HG03442 (cell line): ENCODE measurements at regions not wholly inside any gene's neighbourhood (a gene's known extent, or its start where the extent isn't known, plus 50 kb on each side); places are given as distances from the start of the nearest gene placed in this dataset.
A peak's percentile ranks its signal among the peaks of the same experiment; 100 is the strongest.
"Not testable (repeated sequence)": the region's sequence is repeated elsewhere in the genome, so short reads cannot be mapped to it uniquely, and the experiment has no call there.

Source experiments
- ATAC-seq: cut with Tn5 transposase; IDR thresholded peaks from one replicate; pipeline ENCODE4 v1.9.1; 2021; ENCODE audit warnings: mild to moderate bottlenecking, moderate library complexity; ENCODE audit not compliant: unreplicated experiment

DNA sequence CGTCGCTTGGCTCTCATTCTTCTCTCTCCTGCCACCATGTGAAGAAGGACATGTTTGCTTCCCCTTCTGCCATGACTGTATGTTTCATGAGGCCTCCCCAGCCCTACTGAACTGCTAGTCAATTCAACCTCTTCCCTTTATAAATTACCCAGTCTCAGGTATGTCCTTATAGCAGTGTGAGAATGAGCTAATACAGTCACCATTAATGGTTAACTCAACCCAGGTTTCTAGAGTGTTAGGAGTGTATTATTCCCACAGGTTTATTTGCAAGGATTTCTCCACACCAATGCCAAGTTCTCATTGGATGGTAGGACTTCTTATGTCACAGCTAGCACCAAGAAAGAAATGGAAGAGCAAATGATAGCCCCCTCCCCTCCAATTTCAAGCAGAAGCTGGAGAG lies 71.9 kb downstream of the DYNAP start:
- no peak for ATAC-seq

DNA sequence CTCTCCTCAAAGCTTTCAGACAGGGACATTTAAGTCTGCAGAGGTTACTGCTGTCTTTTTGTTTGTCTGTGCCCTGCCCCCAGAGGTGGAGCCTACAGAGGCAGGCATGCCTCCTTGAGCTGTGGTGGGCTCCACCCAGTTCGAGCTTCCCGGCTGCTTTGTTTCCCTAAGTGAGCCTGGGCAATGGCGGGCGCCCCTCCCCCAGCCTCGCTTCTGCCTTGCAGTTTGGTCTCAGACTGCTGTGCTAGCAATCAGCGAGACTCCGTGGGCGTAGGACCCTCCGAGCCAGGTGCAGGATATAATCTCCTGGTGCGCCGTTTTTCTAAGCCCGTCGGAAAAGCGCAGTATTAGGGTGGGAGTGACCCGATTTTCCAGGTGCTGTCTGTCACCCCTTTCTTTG lies 78.7 kb downstream of the DYNAP start:
- not testable (repeated sequence) for ATAC-seq

DNA sequence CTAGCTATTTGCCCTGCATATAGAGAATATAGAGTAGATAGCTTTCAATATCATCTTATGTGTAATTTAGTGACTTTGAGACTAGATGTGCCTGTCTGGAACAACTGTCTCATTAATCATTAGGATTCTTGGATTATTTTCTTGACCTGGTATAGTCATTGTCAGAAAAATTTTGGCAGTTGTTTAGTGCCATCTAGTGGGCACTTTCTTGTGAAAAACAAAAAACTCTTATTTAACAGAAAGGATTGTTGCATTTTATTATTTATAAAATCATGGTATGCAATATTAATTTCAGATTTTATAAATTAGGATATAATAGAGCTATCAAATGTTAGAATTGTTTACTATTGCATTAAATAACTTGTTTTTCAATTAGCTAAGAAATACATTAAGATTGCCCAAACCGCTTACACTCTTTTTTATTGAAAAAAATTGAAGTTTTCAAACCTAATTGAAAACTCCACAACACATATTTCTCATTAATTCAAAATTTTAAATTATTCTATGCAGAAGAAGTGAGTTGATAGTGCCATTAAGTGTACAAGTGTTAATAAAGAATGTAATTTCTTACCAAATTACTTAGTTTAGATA lies 80.3 kb downstream of the DYNAP start:
- ATAC-seq, result no peak

DNA sequence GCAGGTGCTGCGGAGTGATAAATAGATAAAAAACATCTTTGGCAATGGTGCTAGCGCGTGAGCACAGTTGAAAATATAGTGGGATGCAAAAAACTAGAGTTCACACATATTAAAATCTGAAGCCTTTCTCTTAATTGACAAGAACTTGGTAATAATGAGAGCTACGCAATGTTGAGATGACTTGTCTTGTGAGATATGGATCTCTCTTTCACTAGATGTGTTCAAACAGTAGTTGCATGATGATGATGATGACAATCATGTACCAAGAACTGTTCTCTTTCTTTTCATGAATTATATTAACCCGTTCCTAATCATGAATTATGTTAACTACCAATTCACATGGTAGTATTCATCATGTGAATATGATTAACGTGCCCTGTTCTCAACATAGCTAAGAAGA lies 81.1 kb downstream of the DYNAP start:
- ATAC-seq, result no peak

DNA sequence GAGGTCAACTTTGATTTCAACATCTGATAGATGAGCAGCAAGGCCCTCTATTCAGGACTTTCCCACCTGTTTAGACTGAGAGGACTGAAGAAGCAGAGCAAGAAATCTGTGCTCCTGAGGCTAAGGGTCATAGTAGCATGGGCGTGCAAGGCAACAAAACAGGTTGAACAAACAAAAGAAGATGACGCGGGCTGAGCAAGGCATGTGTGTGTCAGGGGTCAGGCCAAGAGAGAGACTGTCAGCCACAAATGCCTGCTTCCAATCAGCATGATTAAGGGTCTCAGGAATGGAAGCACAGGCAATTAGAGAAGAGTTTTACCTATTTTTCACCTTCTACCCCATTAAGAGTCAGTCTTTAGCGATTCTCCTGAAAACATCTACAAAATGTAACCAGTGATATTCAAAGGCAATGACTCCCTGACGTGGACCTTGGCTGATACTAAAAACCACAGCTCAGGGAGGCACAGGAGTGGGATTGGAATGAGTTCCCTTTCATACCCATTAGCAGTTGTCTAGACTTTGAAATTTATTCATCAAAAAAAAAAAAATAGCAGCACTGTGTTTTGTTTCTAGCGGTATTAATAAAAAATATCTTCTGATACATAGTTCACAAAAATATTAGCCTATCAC lies 81.9 kb downstream of the DYNAP start:
- no peak for ATAC-seq

DNA sequence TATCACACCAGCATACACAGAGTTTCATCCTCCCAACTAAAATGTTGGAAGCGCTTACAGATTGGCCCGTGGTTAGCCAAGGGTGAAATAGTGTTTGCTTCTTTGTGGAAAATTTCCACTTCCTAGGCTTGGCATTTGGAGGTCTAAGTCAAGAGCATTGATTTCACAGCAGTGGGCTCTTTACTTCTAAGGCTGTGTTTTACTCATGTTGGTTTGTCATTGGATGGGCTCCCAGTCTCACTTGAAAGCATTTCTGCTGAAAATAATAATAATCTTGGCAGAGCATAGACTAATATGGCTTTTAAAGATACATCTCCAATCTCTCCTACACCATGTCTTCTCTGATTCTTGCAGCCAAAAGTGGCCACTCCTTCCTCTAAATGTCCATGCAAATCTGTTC lies 82.9 kb downstream of the DYNAP start:
- no peak for ATAC-seq

DNA sequence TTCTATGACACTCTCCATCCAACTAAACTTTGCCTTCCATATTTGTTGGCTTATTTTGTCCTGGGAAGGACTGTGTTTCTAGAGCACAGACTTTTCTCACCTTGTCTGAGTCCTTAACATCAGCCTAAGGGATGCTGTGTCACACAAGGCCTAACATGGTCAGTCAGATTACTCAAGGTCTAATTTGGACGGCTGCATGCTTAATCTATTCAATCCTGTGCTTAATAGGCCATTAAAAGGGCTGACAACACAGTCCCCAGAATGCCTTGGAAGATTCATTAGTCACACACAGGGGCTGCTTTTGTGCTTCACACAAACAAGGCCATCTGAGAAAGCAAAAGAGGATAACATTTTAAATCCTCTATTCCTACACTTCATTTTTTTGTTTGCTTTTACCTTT lies 84.0 kb downstream of the DYNAP start:
- ATAC-seq, result no peak

DNA sequence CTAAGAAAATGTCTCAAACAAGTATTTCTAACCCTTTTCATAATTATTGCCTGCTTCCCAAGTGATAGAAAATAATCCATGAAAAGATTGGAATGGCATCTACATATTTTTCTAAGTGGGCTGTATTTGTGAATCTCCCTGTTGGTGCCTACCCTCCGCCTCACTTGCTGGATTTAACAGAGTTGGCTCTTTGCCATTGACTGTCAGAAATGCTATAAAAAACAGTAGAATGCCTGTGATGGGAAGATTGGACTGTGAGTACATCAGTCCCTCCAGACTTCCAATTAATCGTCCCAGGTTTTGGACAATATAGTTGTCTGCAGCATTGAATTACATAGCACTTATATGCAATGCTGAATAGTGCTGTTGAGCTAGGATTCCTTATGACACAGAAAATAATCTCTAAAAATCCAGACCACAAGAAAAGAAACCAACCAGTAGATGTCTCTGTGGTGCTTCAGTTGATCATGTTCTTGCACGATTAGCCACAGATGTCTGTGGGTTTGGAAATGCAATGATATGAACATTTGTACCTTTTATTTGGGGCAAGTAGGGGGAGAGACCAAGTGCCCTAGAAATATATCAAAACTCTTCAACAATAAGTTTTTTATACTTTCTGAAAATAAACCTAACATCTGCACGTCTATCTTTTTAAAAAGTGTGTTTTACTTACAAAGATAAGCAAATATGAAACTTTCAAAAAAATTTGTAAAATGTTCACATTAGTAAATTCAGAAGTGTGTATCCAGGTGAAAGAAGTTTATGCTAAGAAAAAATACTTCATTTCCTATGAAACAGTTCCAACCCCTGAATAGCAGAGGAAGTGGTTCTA lies 88.5 kb downstream of the DYNAP start:
- peak; percentile 84 for ATAC-seq

DNA sequence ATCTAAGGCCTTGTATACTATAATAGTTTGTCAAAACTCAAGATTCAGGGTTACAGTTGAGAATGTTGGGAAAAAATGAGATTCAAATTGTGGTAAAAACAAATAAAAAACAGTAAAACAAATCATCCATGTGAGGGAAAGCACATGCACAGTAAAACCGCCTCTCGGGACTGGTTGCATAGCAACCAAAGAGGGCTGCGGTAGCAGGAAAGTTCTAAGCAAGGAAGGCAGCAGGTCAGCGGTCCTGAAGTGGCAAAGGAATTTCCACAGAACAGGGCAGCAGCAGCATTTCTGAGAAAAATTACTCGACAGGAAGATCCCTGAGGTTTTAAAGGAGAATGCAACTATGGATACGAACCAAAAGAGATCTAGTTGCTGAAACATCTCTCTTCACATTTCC lies 93.7 kb downstream of the DYNAP start:
- ATAC-seq, result no peak

DNA sequence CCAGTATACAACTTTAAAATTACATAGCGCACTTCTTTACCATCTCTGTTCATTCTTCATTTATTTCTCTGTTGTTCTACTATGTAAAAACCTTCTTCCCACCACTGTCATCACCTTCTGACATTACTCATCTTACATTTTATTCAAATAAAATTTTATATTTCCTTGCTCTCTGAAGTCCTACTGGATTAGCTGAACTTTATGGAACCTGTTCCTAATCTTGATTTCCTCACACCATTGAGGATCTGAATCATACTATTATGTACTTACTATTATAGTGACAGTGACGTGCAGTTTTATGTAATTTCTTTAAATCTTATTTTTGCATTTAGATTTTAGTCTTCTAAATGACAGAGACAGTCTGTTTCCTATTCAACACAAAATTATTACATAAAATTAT lies 98.3 kb downstream of the DYNAP start:
- no peak for ATAC-seq

DNA sequence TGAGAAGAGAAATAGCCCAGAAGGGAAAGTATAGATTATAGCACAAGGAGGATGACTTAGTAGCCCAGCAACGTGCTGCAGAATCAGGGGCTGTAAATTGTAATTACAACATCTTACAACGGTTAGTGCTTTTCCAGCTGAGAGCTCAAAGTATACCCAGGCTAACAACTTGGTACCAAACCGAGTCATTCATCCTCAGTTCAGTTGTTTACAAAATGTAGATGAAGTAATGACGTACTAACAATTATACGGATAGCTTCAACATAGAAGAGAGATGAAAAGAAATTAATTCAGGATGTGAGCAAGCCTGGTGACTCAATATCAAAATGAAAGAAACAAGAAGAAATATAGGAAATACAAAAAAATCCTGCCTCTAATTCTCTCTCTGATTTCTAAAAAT lies 99.2 kb downstream of the DYNAP start:
- no peak for ATAC-seq

DNA sequence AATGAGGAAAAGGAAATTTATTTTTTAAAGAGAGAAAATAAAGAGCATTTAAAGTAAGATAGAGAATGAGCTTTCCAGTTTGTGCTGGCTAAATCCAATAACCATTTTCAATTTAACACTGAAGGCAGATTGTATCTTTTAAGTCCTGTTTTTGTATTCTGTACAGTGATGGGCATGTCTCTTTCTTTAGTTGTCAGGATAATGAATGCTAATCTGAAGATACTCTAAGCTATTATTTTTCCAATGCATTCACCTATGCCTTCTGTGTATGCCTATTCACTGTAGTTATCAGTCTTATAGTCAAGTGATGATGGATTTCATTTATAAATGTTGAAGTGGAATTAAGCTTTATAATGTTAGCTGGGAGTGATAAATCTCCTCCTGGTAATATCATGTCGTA lies 101.4 kb downstream of the DYNAP start:
- ATAC-seq, result no peak

DNA sequence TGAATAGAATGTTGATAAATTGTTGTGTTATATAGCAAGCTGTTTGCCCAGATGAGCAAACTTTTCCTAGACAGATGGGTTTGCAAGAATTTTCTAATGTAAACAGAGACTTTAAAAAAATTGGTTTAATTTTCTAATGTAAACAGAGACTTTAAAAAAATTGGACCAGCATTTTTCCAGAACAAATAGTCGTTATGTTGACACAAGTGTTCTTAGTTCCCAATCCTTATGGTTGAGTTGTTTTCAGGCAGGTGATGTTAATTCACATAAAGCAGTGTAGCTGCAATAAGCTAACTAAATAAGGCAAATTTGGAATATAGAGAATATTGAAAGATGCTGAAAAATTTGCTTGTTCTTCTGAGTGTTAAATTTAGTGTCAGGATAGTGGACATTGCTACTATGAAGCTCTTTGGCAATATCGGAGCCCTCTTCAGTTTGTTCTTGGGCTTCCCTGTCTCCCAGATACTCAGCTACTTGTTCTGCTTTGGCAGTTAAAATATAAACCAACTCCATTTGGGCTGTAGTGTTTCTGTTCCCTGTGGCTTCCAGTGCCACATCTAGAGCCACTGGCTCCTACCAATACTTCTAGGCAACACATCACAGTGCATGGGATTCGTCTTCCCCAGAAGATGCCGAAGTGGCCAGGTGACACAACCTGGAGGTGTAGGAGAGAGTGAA lies 105.7 kb downstream of the DYNAP start:
- no peak for ATAC-seq

DNA sequence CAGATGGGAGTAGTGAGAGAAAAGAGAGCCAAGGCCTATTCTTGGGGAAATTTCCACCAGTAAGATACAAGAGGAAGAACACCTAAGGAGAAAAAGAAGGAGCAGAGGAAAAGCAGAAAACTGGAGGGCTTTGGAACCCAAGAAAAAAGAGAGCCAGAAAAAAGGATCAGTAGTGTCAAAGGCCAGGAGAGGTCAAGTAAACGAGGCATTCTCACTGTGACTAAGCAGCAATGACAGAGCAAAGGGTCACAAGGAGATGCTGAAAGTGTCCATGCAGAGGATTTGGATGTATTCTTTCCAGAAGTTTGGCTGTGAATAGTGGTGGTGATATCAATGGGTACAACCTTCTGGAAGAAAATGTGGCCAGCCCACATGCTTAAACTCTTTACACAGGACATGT lies 109.5 kb downstream of the DYNAP start:
- no peak for ATAC-seq

DNA sequence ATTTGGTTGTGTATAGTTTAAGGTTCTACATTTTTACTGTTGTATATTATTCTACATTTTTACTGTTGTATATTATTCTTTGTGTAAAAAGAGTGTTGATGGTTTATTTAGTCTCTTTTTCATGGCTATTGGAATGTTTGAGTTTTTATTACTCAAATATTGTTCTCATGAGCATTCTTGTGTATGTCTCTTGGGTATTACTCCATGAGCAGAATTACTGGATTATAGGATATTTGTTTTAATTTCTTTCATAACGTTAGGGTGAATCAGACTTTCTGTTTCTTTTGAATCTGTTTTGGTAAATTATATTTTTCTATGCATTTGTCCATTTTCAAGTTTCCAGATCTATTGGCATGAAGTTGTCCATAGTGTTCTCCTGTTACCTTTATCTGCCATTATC lies 111.6 kb downstream of the DYNAP start:
- no peak for ATAC-seq

DNA sequence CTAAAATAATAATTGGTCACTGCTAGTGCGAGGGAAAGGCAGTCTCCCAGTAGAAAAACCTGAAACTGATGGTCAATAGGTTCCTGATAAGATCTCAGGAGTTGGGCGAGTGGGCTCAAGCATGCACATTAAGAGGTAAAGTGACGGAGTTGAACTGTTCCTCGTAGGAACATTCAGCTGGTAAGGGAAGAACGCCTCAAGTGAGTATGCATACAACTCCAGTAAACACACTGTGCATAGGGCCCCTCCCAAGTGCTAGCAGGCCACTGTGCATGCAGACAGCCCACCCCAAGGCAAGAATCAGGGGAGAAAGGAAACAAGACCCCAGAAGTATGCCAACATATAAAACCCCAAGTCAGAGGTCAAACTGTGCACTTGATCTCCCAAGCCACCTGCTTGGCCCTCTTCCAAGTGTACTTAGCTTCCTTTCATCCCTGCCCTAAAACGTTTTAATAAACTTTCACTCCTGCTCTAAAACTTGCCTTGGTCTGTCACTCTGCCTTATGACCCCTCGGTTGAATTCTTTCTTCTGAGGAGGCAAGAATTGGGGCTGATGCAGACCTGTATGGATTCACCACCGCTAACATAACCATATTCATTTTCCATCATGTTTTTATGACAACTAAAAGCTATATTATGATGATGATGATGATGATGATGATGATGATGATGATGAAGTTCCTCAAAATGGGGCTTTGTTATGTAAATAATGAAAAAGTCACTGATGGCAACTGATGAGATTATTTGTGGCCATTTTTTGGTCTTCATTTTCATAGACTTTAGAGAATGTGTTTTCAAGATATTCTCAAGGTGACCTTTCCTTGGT lies 118.0 kb upstream of the RAB27B start:
- ATAC-seq, result no peak

DNA sequence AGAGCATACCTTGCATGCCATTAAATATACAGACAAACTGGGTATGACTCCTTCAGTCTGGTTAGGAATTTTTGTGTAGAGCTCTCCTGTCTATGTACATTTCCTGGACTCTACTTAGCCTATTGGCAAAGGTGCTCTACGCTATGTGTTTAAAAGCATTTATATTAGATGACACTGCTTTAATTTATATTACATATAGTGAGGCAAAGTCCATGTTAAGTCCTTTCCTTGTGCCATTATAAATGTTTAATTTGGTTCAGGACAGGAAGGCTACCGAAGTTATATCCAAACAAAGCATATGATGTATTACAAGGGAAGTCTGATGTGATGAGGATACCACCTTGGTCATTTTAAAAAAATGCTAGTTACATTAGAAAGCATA lies 117.4 kb upstream of the RAB27B start:
- no peak for ATAC-seq

DNA sequence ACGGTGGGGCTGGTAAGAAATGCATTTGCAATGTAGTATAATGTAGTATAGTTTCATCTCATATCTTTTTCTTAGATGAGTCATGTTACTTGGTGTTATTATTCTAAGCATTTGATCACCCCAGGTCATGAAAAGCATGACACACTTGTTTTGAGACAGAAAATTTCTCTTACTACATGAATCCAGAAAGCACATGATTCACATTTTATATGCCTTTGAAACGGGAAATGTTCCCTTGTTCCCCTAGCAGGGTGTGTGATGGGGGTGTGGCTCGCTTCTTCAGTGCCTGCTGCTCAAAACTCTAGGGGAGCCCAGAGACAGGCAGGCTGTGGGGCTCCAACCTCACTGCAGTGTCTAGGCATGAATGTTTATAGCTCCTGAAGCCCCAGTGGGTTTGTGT lies 116.0 kb upstream of the RAB27B start:
- ATAC-seq, result no peak

DNA sequence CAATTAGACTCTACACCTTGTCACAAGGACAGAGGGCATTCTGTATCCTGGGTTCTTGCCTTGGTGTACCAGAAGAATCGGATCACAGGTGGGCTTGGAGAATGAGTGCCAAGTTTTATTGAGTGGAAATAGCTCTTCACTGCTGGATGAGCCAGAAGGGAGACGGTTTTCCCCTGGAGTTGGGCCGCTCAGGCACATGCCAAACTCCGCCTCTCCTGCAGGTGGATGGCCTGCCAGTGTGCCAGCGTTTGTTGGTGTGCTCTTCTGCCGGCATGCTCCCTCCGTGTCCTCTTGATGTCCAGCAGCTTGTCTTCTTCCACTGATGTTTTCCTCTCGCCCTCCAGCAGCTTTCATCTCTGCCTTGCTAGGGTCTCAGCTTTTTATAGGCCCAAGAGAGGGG lies 115.5 kb upstream of the RAB27B start:
- no peak for ATAC-seq

DNA sequence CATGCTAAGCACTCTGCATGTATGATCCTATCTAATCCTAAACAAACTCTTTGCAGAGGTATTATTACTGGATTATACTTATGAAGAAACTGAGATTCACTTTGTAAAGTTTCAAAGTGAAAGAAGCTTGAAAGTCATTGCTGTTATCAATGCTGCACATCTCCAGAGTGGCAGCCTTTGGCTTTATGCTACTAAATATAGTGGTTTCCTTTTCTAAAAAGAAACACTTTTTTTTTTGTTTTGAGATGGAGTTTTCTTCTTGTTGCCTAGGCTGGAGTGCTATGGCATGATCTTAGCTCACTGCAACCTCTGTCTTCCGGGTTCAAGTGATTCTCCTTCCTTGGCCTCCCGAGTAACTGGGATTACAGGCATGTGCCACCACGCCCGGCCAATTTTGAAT lies 114.9 kb upstream of the RAB27B start:
- no peak for ATAC-seq

DNA sequence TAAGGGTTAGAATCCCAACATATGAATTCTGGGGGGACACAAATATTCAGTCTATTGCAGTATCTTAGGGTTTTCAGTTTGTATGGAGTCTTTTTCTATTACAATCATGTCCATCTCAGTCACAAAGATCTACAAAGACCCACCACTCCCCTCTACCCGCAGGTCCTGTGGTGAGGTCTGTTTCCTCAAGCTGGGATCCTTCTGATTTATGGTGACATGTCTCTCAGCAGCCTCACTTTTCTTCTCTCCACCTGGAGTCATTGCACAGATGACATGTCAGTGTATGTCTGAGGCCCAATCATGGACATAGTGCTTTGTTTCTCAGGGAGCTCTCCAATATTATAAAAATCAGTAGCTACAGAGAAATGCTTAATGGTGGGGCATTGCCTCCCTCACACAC lies 113.4 kb upstream of the RAB27B start:
- no peak for ATAC-seq
